Ishikawa (cell line): ENCODE measurements at regions not wholly inside any gene's neighbourhood (a gene's known extent, or its start where the extent isn't known, plus 50 kb on each side); places are given as distances from the start of the nearest gene placed in this dataset.

ENCODE experiments used
- CEBPB ChIP-seq: IDR thresholded peaks from 2 replicates; pipeline ENCODE4 v1.6.1; 2012
- CREB1 ChIP-seq: IDR thresholded peaks from 2 replicates; pipeline ENCODE4 v1.6.1; 2012; ENCODE audit warnings: low read depth
- EGR1 ChIP-seq: IDR thresholded peaks from 2 replicates; pipeline ENCODE4 v1.6.1; 2012
- EP300 ChIP-seq: IDR thresholded peaks from 2 replicates; pipeline ENCODE4 v1.6.1; 2012; ENCODE audit warnings: borderline replicate concordance
- FOXM1 ChIP-seq: IDR thresholded peaks from 2 replicates; pipeline ENCODE4 v1.6.1; 2012; ENCODE audit warnings: low read depth, borderline replicate concordance
- NFIC ChIP-seq: IDR thresholded peaks from 2 replicates; pipeline ENCODE4 v1.6.1; 2012
- RAD21 ChIP-seq: IDR thresholded peaks from 2 replicates; pipeline ENCODE4 v1.6.1; 2012; ENCODE audit warnings: low read depth
- TAF1 ChIP-seq: IDR thresholded peaks from 2 replicates; pipeline ENCODE4 v1.6.1; 2012; ENCODE audit warnings: low read depth, mild to moderate bottlenecking
- TCF12 ChIP-seq: IDR thresholded peaks from 2 replicates; pipeline ENCODE4 v1.6.1; 2012; ENCODE audit warnings: low read depth
- TEAD4 ChIP-seq: IDR thresholded peaks from 2 replicates; pipeline ENCODE4 v1.6.1; 2012
- YY1 ChIP-seq: IDR thresholded peaks from 2 replicates; pipeline ENCODE4 v1.6.1; 2012; ENCODE audit warnings: low read depth
- ZBTB7A ChIP-seq: IDR thresholded peaks from 2 replicates; pipeline ENCODE4 v1.6.1; 2012; ENCODE audit warnings: low read depth
- TF ChIP-seq, protein P1 (sequence below): IDR thresholded peaks from 2 replicates; pipeline ENCODE4 v1.6.1; 2012
- TF ChIP-seq, protein P2 (sequence below): IDR thresholded peaks from 2 replicates; pipeline ENCODE4 v1.6.1; 2012
- TF ChIP-seq, protein P3 (sequence below): IDR thresholded peaks from 2 replicates; pipeline ENCODE4 v1.6.1; 2012; ENCODE audit warnings: low read depth, mild to moderate bottlenecking

DNA sequence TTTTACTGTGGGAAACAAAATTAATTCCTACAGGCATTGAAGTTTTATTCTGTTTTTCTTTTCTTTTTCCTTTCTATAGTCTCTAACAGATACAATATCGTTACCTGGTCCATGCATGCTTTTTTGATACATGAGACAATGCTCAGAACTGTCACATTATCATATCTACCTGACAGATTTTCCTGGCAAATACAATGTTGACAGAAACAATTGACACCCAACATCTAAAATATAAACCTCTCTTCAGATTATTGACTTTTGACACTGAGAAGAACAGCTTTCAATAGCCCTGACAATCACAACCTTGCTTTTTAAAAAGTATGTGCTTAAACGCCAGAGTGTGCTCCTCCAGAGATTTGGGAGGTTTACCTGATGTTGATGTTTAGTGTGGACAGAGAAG lies 2334.6 kb upstream of the WWC1 start:
- TF ChIP-seq NFIC (no peak), EGR1 (no peak), CREB1 (no peak)
- TF ChIP-seq, protein P1, sequence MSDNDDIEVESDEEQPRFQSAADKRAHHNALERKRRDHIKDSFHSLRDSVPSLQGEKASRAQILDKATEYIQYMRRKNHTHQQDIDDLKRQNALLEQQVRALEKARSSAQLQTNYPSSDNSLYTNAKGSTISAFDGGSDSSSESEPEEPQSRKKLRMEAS: no peak

DNA sequence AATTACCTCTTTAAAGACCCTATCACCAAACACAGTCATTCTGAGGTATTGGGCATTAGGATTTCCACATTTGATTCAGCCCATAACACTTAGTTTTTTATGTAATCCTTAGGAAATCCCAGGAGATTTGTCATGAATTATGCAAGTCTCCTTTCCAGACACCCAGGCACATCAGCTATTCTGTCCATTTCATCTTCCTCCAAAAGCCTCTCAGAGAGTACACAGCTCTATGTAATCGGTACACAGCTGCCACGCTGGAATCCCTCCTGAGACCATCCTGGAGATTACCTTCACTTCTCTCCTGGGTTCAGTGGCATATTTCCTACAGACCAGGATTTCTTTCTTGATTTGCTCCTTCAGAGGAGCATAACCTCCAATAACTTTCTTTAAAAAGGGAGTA lies 2309.8 kb upstream of the WWC1 start:
- TF ChIP-seq RAD21 (no peak), NFIC (no peak), YY1 (no peak), CEBPB (no peak), TCF12 (no peak), ZBTB7A (no peak), EP300 (no peak), EGR1 (no peak), FOXM1 (no peak)
- TF ChIP-seq, protein P1: no peak
- TF ChIP-seq, protein P2, sequence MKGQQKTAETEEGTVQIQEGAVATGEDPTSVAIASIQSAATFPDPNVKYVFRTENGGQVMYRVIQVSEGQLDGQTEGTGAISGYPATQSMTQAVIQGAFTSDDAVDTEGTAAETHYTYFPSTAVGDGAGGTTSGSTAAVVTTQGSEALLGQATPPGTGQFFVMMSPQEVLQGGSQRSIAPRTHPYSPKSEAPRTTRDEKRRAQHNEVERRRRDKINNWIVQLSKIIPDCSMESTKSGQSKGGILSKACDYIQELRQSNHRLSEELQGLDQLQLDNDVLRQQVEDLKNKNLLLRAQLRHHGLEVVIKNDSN: no peak

DNA sequence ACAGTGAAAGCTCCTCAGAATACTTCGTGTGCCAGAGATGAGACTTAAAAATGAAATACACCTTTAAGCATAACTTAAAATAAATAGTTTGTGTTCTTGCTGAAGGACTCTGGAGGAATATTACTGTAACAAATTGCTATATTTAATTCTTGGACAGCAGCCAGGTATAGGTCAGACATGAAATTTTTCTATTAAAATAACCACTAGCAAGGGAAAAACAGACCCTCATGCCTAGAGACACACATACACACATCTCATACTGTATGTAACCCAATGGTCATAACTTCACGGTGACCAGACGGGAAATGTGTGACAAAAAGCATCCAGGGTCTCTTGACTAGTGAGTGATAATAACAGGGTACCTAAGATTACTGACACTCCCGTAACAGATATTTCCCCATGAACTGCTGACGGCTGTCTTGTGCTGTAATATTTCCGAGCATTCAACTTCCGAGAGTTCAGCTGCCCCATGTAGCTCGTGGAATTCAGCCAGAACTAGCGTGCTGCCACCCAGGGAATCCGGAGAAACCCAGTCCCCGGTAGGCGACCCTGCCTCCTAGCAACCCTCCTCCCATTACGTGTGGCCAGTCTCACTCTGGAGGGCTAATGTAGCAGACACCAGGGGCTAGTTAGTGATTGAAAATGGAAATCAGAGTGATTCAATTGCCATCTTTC lies 2295.1 kb upstream of the WWC1 start:
- no peak for TF ChIP-seq NFIC
- no peak for TF ChIP-seq FOXM1

DNA sequence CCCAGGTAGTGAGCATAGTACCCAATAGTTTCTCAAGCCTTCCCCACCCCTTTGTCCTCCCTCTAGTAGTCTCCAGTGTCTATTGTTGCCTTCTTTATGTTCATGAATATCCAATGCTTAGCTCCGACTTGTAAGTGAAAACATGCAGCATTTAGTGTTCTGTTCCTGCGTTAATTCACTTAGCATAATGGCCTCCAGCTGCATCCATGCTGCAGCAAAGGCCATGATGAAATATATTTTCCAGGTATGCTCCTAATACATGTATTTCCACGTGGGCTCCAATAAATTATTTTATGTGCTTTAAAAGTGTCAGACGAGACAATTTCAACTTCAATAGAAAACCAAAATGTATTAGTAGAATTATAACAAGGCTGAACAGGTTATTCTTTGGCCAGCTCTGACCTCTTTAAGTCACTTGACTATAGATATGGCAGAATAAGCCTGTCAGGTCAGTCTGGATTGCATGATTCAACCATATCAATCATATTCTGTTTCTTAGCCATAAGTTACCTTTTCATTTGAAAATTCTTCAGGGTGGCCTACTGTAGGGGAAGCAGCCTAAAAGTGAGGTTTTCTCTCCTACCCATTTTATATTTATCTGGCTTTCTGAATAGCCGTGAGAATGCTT lies 2291.6 kb upstream of the WWC1 start:
- TF ChIP-seq CEBPB: no peak
- no peak for TF ChIP-seq FOXM1
- TF ChIP-seq YY1: no peak
- TF ChIP-seq, protein P2: no peak
- TF ChIP-seq, protein P1: no peak
- TF ChIP-seq TEAD4: no peak
- TF ChIP-seq EP300: no peak
- no peak for TF ChIP-seq CREB1
- no peak for TF ChIP-seq NFIC
- no peak for TF ChIP-seq TCF12
- TF ChIP-seq EGR1: no peak
- TF ChIP-seq TAF1: no peak
- no peak for TF ChIP-seq ZBTB7A
- TF ChIP-seq, protein P3, sequence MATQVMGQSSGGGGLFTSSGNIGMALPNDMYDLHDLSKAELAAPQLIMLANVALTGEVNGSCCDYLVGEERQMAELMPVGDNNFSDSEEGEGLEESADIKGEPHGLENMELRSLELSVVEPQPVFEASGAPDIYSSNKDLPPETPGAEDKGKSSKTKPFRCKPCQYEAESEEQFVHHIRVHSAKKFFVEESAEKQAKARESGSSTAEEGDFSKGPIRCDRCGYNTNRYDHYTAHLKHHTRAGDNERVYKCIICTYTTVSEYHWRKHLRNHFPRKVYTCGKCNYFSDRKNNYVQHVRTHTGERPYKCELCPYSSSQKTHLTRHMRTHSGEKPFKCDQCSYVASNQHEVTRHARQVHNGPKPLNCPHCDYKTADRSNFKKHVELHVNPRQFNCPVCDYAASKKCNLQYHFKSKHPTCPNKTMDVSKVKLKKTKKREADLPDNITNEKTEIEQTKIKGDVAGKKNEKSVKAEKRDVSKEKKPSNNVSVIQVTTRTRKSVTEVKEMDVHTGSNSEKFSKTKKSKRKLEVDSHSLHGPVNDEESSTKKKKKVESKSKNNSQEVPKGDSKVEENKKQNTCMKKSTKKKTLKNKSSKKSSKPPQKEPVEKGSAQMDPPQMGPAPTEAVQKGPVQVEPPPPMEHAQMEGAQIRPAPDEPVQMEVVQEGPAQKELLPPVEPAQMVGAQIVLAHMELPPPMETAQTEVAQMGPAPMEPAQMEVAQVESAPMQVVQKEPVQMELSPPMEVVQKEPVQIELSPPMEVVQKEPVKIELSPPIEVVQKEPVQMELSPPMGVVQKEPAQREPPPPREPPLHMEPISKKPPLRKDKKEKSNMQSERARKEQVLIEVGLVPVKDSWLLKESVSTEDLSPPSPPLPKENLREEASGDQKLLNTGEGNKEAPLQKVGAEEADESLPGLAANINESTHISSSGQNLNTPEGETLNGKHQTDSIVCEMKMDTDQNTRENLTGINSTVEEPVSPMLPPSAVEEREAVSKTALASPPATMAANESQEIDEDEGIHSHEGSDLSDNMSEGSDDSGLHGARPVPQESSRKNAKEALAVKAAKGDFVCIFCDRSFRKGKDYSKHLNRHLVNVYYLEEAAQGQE: no peak
- no peak for TF ChIP-seq RAD21

DNA sequence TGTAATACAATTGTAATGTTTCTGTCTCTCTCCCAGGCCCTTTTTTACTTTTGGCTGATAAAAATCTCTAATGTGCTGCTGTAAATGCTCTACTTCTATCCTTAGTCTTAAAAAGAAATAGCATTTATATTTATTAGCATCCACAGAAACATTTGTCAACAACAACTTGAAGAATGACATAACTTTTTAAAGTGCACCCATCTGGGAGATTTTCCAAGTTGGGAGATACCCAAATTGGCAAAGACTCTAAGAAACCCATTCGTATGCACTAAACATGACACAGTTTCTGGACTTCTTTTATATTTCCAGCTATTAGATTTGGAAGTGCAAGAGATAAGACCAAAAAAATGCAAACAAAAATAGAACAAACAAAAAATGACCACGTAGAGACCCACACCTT lies 2287.4 kb upstream of the WWC1 start:
- TF ChIP-seq TCF12 (no peak), EP300 (no peak), YY1 (no peak), CEBPB (no peak), CREB1 (no peak), RAD21 (no peak), ZBTB7A (no peak), FOXM1 (no peak), NFIC (no peak), EGR1 (no peak)
- TF ChIP-seq, protein P3: no peak

DNA sequence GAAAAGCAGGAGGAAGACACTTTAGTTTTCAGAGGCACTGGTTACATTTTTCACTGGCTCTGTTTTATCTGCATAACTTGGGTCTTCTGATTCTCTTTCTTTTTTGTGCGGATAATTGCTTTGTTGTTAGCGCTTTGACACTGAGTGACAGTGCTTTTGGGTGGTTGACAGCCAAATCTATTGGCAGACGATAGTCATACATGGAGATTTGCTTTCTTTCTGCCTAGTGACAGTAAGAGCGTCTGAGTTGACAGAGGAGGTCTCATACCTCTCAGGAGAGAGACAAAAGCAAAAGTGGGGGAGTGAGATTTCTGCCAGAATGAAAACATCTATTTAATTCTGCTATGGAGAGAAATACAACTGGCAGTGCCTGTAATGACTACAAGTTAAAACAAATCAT lies 2278.0 kb upstream of the WWC1 start:
- TF ChIP-seq, protein P2: no peak
- no peak for TF ChIP-seq NFIC
- TF ChIP-seq, protein P1: no peak
- no peak for TF ChIP-seq EGR1
- TF ChIP-seq CEBPB: no peak
- TF ChIP-seq CREB1: no peak
- no peak for TF ChIP-seq TAF1
- TF ChIP-seq TEAD4: no peak
- TF ChIP-seq FOXM1: no peak
- TF ChIP-seq RAD21: no peak
- TF ChIP-seq, protein P3: no peak
- TF ChIP-seq TCF12: no peak
